Stimulated activated CD8-positive, alpha-beta memory T cell treated with anti-CD3 and anti-CD28 coated beads, Interleukin-4, amount 100 ng/mL, for 24 hours (primary cell): ENCODE measurements at regions not wholly inside any gene's neighbourhood (a gene's known extent, or its start where the extent isn't known, plus 50 kb on each side); places are given as distances from the start of the nearest gene placed in this dataset.
"Not testable (repeated sequence)": the region's sequence is repeated elsewhere in the genome, so short reads cannot be mapped to it uniquely, and the experiment has no call there.

Experiments
- DNase-seq: peaks from one replicate; pipeline ENCODE4 v3.0.0-alpha.2; 2020; ENCODE audit warnings: low read depth

- DNase-seq = no peak
Observed at GRCh38 chr7:16265863-16266458, 155.4 kb downstream of the CRPPA start.

- DNase-seq = no peak
Observed at GRCh38 chr7:16264823-16265804, 156.2 kb downstream of the CRPPA start.

- no peak for DNase-seq
Observed at GRCh38 chr7:16264036-16264819, 157.1 kb downstream of the CRPPA start.

GRCh38 chr7:16263377-16263776 is 158.0 kb downstream of the CRPPA start:
- not testable (repeated sequence) for DNase-seq

- DNase-seq = no peak
Observed at GRCh38 chr7:16261654-16262053, 159.7 kb downstream of the CRPPA start.

- no peak for DNase-seq
Observed at GRCh38 chr7:16261100-16261499, 160.2 kb downstream of the CRPPA start.

GRCh38 chr7:16260236-16260728 is 161.1 kb downstream of the CRPPA start:
- no peak for DNase-seq

GRCh38 chr7:16256419-16256818 is 164.9 kb downstream of the CRPPA start:
- DNase-seq = not testable (repeated sequence)

GRCh38 chr7:16255952-16256351 is 165.4 kb downstream of the CRPPA start:
- not testable (repeated sequence) for DNase-seq

- not testable (repeated sequence) for DNase-seq
Observed at GRCh38 chr7:16250655-16251054, 170.7 kb downstream of the CRPPA start.

- not testable (repeated sequence) for DNase-seq
Observed at GRCh38 chr7:16249204-16249603, 172.1 kb downstream of the CRPPA start.

GRCh38 chr7:16248556-16248955 is 172.8 kb downstream of the CRPPA start:
- not testable (repeated sequence) for DNase-seq

GRCh38 chr7:16244469-16244868 is 176.9 kb downstream of the CRPPA start:
- no peak for DNase-seq

GRCh38 chr7:16242920-16243319 is 178.4 kb downstream of the CRPPA start:
- no peak for DNase-seq

GRCh38 chr7:16241017-16241416 is 180.3 kb downstream of the CRPPA start:
- no peak for DNase-seq

GRCh38 chr7:16236381-16236780 is 185.0 kb downstream of the CRPPA start:
- no peak for DNase-seq

GRCh38 chr7:16235147-16236114 is 185.9 kb downstream of the CRPPA start:
- no peak for DNase-seq

- no peak for DNase-seq
Observed at GRCh38 chr7:16234493-16235146, 186.7 kb downstream of the CRPPA start.

- no peak for DNase-seq
Observed at GRCh38 chr7:16233517-16233916, 187.8 kb downstream of the CRPPA start.

- no peak for DNase-seq
Observed at GRCh38 chr7:16232273-16232672, 189.1 kb downstream of the CRPPA start.
